Neural crest cell (in vitro differentiated cells): ENCODE measurements at regions not wholly inside any gene's neighbourhood (a gene's known extent, or its start where the extent isn't known, plus 50 kb on each side); places are given as distances from the start of the nearest gene placed in this dataset.
A peak's percentile ranks its signal among the peaks of the same experiment; 100 is the strongest.

Source experiments
- DNase-seq: peaks from one replicate; pipeline ENCODE4 v3.0.0; 2021; ENCODE audit warnings: low read depth, mixed read lengths, low spot score
- H3K27ac Mint-ChIP-seq: one replicate; pipeline ENCODE4 v1.8.0; 2021; ENCODE audit warnings: mild to moderate bottlenecking, mixed read lengths; ENCODE audit not compliant: unreplicated experiment
- H3K27me3 Mint-ChIP-seq: 2 replicates; pipeline ENCODE4 v1.8.0; 2021; ENCODE audit warnings: low read depth, mild to moderate bottlenecking, mixed read lengths
- H3K36me3 Mint-ChIP-seq: 2 replicates; pipeline ENCODE4 v1.8.0; 2021; ENCODE audit warnings: low read depth, mild to moderate bottlenecking, mixed read lengths
- H3K4me1 Mint-ChIP-seq: 2 replicates; pipeline ENCODE4 v1.8.0; 2021; ENCODE audit warnings: mixed read lengths
- H3K4me3 Mint-ChIP-seq: one replicate; pipeline ENCODE4 v1.8.0; 2021; ENCODE audit warnings: mild to moderate bottlenecking, mixed read lengths
- H3K9me3 Mint-ChIP-seq: 2 replicates; pipeline ENCODE4 v1.8.0; 2021; ENCODE audit warnings: mixed read lengths
- TF ChIP-seq, protein P1 (sequence below): fragments of 200-600 bp; sonication (generic); conservative IDR thresholded peaks from 2 replicates; pipeline ENCODE4 v1.5.0; 2021; ENCODE audit warnings: antibody characterized with exemption, mild to moderate bottlenecking

DNA sequence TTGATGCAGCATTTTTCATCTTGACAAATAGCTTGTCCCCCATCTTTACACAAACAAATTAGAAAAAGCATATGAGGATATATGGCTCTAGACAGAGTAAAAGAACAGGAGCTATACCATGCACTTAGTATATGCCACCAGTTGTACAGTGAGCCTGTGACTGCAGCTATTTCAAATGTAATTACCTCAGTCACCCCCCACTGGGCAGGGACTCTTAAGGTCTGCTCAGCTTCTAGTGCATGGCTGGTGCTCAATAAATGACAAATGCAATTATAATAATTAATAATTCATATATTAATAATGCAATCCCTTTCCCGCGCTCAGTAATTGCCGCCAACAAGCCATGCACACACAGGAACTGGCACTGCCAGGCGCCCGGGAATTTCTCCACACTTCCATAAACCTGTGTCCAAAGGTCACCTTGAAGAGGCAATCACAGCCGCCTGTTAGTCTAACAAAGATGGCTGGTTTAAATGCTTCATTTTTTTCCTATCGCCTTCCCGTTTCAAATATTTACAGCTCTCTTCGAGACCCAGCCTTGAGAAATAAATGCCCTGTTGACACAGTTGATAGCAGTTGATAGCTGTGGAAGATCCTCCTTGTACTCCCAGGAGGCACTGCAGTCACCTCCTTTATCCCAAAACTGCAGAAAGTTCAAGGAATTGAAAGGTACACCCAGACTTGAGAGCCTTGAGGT is 156.6 kb downstream of the INO80D start:
- no peaks in the 10 kb centered on the region for H3K9me3 Mint-ChIP-seq
- H3K27me3 Mint-ChIP-seq: peaks cover 27% of the 10 kb centered on the region
- H3K4me3 Mint-ChIP-seq: no peak overlapping the region
- no peak overlapping the region for H3K27ac Mint-ChIP-seq
- no peaks in the 10 kb centered on the region for H3K36me3 Mint-ChIP-seq
- peaks cover 48% of the 10 kb centered on the region for H3K4me1 Mint-ChIP-seq
- TF ChIP-seq, protein P1, sequence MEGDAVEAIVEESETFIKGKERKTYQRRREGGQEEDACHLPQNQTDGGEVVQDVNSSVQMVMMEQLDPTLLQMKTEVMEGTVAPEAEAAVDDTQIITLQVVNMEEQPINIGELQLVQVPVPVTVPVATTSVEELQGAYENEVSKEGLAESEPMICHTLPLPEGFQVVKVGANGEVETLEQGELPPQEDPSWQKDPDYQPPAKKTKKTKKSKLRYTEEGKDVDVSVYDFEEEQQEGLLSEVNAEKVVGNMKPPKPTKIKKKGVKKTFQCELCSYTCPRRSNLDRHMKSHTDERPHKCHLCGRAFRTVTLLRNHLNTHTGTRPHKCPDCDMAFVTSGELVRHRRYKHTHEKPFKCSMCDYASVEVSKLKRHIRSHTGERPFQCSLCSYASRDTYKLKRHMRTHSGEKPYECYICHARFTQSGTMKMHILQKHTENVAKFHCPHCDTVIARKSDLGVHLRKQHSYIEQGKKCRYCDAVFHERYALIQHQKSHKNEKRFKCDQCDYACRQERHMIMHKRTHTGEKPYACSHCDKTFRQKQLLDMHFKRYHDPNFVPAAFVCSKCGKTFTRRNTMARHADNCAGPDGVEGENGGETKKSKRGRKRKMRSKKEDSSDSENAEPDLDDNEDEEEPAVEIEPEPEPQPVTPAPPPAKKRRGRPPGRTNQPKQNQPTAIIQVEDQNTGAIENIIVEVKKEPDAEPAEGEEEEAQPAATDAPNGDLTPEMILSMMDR: no peak
- no peak for DNase-seq

DNA sequence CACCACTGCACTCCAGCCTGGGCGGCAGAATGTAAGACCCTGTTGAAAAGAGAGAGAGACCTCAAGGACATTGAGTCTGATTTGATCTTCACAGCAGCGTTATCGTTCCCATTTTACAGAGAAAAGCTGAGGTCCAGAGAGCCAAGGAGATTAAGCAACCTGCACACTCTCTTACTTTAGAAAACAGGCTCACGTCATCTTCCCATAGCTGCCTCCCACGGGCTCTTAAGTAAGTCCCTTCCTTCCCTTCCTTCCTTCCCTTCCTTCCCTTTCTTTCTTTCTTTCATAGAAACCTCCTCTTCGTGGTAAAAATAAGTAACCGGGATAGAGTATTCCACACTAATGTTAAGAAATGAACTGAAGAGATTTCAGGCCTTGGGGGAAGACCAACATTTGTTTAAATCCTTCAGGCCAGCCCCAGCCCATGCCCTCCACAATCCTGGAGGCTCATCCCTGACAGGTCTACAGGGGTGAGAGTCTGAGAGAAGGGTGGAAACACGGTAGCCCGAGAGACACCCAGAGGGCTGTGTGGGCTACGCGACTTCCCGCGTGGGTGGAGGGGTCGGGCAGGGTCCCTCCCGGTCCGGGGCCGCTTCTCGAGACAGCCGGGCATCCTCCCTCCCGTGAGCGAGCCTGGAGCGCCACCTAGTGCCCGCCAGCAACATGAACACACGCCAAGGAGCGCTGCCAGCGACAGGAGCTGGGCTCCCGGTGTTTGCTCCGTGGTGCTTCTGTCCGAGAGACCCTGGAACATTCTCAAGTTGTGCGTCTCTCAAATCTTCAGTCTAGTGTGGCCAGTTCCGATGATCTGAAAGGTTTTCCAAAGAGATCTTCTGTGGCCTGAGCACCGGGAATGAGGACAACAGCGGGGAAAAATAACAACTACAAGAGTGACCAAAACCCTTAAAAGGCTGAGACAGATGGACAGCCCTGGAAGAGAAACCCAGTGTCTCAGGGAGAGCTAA is 160.3 kb downstream of the INO80D start:
- no peaks in the 10 kb centered on the region for H3K36me3 Mint-ChIP-seq
- H3K4me3 Mint-ChIP-seq: peak overlapping the region; percentile 4
- peaks cover 40% of the 10 kb centered on the region for H3K4me1 Mint-ChIP-seq
- no peak overlapping the region for H3K27ac Mint-ChIP-seq
- peak; percentile 90 for DNase-seq
- TF ChIP-seq, protein P1: peak; percentile 98
- H3K27me3 Mint-ChIP-seq: peaks cover 30% of the 10 kb centered on the region
- H3K9me3 Mint-ChIP-seq: no peaks in the 10 kb centered on the region

DNA sequence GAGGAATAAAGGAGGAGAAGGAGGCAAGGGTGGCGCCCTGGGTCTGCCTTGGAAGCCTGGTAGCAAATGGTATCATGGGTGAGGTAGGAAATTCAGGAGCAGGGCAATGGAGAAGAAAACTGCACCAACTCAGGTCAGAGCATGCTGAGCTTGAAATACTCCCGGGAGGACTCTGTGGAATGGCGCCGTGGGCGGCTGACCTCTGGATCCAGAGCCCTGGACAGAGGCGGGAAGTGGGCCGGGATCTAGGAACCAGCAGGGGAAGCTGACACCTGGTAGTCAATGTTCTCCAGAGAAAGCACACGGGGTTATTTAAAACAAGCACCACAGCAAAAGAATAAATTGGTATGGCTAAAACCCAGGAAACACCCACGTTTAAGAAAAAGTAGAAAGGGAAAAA is 161.3 kb downstream of the INO80D start:
- Mint-ChIP-seq H3K4me1 (peaks cover 31% of the 10 kb centered on the region), H3K27me3 (peaks cover 30% of the 10 kb centered on the region), H3K36me3 (no peaks in the 10 kb centered on the region), H3K27ac (no peak overlapping the region), H3K4me3 (no peak overlapping the region), H3K9me3 (no peaks in the 10 kb centered on the region)
- TF ChIP-seq, protein P1: no peak
- no peak for DNase-seq

DNA sequence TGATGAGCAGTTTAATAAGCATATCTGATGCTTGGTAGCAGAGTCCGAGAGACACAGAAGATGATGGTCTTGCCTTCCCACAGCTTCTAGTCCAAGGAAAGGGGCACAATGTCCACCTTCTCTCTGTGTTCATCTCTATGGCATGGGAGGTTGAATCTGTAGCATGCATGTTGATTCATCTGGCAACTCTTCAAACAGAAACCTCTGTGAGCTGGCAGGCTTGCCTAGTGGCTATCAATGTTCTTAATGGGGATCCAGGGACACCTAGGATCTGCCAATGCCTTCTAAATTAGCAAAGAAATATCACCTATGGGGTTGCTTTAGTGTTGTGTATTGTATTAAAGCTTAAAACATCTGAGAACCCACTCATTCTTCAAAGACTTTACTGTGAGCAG is 170.8 kb downstream of the INO80D start:
- H3K27ac Mint-ChIP-seq: no peak overlapping the region
- no peak overlapping the region for H3K4me3 Mint-ChIP-seq
- DNase-seq: no peak
- peaks cover 7% of the 10 kb centered on the region for H3K4me1 Mint-ChIP-seq
- no peaks in the 10 kb centered on the region for H3K27me3 Mint-ChIP-seq
- TF ChIP-seq, protein P1: no peak
- no peaks in the 10 kb centered on the region for H3K36me3 Mint-ChIP-seq
- peaks cover 5% of the 10 kb centered on the region for H3K9me3 Mint-ChIP-seq

DNA sequence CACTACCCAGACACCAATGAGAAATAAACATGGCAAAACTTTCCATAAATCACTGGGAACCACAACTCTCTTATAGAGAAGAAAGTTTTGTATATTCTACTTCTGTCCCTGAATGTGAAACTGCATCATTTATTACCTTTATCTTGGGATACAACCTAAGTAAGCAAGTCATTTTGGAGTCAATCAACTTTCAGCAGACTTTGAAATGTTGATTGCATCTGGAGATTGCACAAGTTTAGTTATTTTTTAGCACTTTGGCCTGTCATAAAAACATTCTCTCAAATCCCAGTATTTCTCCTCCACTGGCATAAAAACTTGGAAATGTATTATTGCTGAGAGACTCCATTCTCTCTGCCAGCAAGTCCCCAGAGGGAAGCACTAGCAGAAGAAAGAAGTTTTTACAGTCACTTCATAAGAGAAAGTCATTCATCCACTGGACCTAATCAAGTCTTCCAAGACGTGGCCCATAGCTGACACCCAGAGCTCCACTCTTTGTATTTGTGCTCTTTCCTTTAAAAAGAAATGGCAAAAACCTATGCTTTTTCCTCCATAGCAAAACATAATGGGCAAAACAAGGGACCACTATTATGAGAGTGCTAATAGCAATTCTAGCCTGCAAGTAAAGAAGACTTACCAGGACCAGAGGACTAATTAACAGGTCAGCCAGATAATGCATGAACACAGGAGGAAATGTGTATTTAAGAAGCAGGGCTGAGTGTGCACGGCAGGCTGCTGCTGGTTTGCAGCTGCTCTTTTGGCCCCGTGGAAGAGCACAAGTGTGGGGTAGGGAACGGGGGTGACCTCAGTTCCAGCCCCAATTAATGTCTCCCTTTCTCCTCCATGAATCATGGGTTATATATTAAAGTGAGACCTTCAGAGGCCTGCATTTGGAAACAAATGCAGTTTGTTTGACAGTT is 171.5 kb downstream of the INO80D start:
- no peak for DNase-seq
- Mint-ChIP-seq H3K4me3 (no peak overlapping the region), H3K36me3 (no peaks in the 10 kb centered on the region), H3K4me1 (peaks cover 13% of the 10 kb centered on the region), H3K9me3 (peaks cover 5% of the 10 kb centered on the region), H3K27me3 (no peaks in the 10 kb centered on the region), H3K27ac (no peak overlapping the region)
- TF ChIP-seq, protein P1: no peak
